Glutamatergic neuron (in vitro differentiated cells): ENCODE measurements at regions not wholly inside any gene's neighbourhood (a gene's known extent, or its start where the extent isn't known, plus 50 kb on each side); places are given as distances from the start of the nearest gene placed in this dataset.

Source experiments
- DNase-seq: peaks from one replicate; pipeline ENCODE4 v3.0.0; 2022
- H3K27ac Mint-ChIP-seq: one replicate; pipeline ENCODE4 v1.8.0; 2020; ENCODE audit warnings: mild to moderate bottlenecking, mixed read lengths, inconsistent platforms; ENCODE audit not compliant: unreplicated experiment
- H3K27me3 Mint-ChIP-seq: one replicate; pipeline ENCODE4 v1.8.0; 2020; ENCODE audit warnings: mild to moderate bottlenecking, moderate library complexity, mixed read lengths, inconsistent platforms; ENCODE audit not compliant: unreplicated experiment
- H3K36me3 Mint-ChIP-seq: one replicate; pipeline ENCODE4 v1.8.0; 2020; ENCODE audit warnings: mild to moderate bottlenecking, mixed read lengths, inconsistent platforms; ENCODE audit not compliant: unreplicated experiment
- H3K4me1 Mint-ChIP-seq: one replicate; pipeline ENCODE4 v1.8.0; 2020; ENCODE audit warnings: mild to moderate bottlenecking, low read depth, mixed read lengths, inconsistent platforms; ENCODE audit not compliant: unreplicated experiment
- H3K4me3 Mint-ChIP-seq: one replicate; pipeline ENCODE4 v1.8.0; 2020; ENCODE audit warnings: mild to moderate bottlenecking, mixed read lengths, inconsistent platforms; ENCODE audit not compliant: unreplicated experiment
- H3K9me3 Mint-ChIP-seq: one replicate; pipeline ENCODE4 v1.8.0; 2020; ENCODE audit warnings: mild to moderate bottlenecking, moderate library complexity, mixed read lengths, inconsistent platforms; ENCODE audit not compliant: unreplicated experiment
- CTCF ChIP-seq: fragments of 200-600 bp; sonication (generic); IDR thresholded peaks from one replicate; pipeline ENCODE4 v1.5.0; 2021; ENCODE audit not compliant: partially characterized antibody, unreplicated experiment

- no peak for DNase-seq
- Mint-ChIP-seq H3K36me3 (peaks cover 18% of the 10 kb centered on the region), H3K4me1 (no peaks in the 10 kb centered on the region), H3K27me3 (peaks cover 4% of the 10 kb centered on the region), H3K27ac (no peak overlapping the region), H3K4me3 (no peak overlapping the region), H3K9me3 (peaks cover 2% of the 10 kb centered on the region)
- no peak for TF ChIP-seq CTCF
Measured at GRCh38 chr13:112010714-112011113, 56.2 kb upstream of the SOX1 start.

GRCh38 chr13:112012016-112012704, 54.8 kb upstream of the SOX1 start:
- H3K27me3 Mint-ChIP-seq = peaks cover 4% of the 10 kb centered on the region
- H3K4me1 Mint-ChIP-seq = no peaks in the 10 kb centered on the region
- no peak for DNase-seq
- no peak for TF ChIP-seq CTCF
- peaks cover 13% of the 10 kb centered on the region for H3K36me3 Mint-ChIP-seq
- no peak overlapping the region for H3K4me3 Mint-ChIP-seq
- H3K27ac Mint-ChIP-seq = no peak overlapping the region
- peaks cover 2% of the 10 kb centered on the region for H3K9me3 Mint-ChIP-seq

- Mint-ChIP-seq H3K4me1 (no peaks in the 10 kb centered on the region), H3K36me3 (peaks cover 13% of the 10 kb centered on the region), H3K4me3 (no peak overlapping the region), H3K27me3 (peaks cover 4% of the 10 kb centered on the region), H3K27ac (no peak overlapping the region), H3K9me3 (peaks cover 2% of the 10 kb centered on the region)
- no peak for TF ChIP-seq CTCF
- DNase-seq = no peak
Measured at GRCh38 chr13:112012705-112013085, 54.3 kb upstream of the SOX1 start.

GRCh38 chr13:112013665-112014064, 53.3 kb upstream of the SOX1 start:
- H3K9me3 Mint-ChIP-seq = peaks cover 2% of the 10 kb centered on the region
- H3K27me3 Mint-ChIP-seq = peaks cover 2% of the 10 kb centered on the region
- H3K4me3 Mint-ChIP-seq = no peak overlapping the region

More at GRCh38 chr13:112013665-112014064, 53.3 kb upstream of the SOX1 start:
- H3K27ac Mint-ChIP-seq = no peak overlapping the region
- no peaks in the 10 kb centered on the region for H3K4me1 Mint-ChIP-seq
- TF ChIP-seq CTCF = no peak
- no peak for DNase-seq
- peaks cover 8% of the 10 kb centered on the region for H3K36me3 Mint-ChIP-seq
